GM21367 (cell line): ENCODE measurements at regions not wholly inside any gene's neighbourhood (a gene's known extent, or its start where the extent isn't known, plus 50 kb on each side); places are given as distances from the start of the nearest gene placed in this dataset.

Experiments used
- ATAC-seq: cut with Tn5 transposase; IDR thresholded peaks from one replicate; pipeline ENCODE4 v1.9.1; 2021; ENCODE audit not compliant: unreplicated experiment

DNA sequence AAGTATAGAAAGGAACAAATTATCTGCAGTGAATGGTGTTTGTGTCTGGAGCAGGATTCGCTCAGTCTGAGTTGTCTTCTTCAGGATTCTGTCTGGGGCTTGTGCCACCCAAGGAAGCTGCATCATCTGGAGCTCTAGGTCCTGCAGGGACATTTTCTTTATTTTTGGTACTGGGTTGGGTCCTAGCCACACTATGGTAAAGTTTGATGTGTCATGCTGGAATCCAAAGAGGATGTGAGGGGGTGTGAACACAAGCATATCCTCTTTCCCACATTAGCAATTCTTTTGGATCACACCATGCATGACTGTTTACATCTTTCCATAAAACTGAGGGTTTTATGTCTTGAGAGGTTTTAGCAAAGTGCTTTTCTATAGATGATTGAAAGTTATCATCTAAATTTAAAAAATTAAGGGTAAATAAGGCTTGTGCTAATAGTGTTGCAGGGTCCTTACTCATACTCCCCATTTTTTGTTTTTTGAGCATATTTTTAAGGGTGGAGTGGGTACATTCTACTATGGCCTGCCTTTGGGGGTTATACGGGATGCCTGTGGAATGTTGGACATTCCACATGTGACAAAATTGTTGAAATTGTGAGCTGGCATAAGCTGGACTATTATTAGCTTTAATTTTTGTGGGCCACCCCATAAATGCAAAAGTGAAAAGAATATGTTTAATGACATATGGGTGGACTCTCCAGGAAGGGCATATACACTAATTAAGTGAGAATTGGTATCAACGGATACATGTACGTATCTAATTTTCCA, 152.0 kb upstream of the HMCN1 start:
- ATAC-seq: no peak

- ATAC-seq: no peak
Observed at GRCh38 chr1:185581020-185581419, 153.2 kb upstream of the HMCN1 start.

- no peak for ATAC-seq
Observed at GRCh38 chr1:185578293-185578692, 155.9 kb upstream of the HMCN1 start.

DNA sequence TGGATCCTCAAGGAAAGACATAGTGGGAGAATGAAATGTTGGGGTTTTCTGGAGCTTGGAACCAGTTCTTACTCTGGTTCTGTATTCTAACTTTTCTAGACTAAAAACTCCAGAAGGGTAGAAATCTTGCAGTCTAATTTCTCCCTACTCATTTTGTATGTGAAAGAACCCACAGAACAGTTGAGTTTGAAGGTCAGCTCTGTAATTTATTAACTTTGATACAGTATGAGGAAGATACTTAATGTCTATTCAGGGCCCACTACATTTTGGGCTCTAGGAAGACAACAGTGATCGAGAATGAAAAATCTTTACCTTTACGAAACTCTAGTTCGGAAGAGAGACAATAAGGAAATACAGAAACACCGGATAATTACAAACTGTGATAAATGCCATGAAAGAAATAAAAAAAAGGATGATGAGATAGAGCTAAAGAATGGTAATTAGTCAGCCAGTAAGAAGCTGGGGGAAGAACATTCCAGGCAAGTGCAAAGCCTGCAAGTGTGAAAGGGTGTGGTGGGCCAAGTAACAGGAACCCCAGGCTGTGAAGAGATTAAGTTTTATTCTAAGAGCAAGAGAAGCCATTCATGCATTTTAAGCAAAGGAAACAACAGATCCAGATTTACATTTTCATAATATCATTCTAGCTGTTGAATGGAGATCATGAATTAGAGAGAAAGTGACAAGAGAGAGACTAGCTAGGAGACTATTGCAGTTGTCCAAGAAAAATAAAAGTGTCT, 159.9 kb upstream of the HMCN1 start:
- ATAC-seq: no peak

DNA sequence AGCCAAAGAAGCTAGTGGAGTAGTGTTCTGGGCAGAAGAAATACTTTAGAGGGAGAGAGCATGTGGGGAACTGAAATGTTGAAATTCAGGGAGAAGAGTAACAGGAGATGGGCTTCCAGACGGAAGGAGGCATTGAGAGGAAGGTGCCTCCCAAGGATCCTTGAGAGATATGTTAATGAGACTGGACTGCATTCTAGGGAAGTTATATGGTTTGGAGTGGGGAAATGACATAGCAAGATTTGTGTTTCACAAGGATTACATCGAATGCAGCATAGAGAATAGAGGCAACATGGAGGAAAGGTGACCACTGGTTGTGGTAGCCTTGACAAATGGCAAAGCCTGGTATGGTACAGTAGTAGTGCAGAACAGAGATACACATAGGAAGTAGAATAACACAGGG, 160.5 kb upstream of the HMCN1 start:
- ATAC-seq: no peak

DNA sequence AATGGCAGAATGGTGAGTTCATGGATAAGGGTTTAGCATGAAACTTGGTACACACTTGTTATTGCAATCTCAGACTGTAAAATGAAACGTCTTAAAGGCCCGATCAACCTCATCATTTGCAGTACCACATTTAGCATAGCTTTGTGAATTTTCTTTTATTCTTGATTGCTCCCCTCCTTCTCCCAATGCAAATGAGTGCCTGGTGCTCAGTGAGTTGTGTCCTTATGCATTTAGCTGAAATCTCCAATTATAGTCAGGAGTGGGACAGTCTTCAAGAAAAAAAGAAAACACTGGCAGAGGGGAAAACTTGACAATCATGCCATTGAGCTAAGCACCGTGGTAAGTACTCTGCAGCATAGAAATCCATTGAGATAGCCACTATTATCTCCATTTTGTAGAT, 161.0 kb upstream of the HMCN1 start:
- ATAC-seq: no peak

GRCh38 chr1:185570962-185571361, 163.2 kb upstream of the HMCN1 start:
- ATAC-seq: no peak

DNA sequence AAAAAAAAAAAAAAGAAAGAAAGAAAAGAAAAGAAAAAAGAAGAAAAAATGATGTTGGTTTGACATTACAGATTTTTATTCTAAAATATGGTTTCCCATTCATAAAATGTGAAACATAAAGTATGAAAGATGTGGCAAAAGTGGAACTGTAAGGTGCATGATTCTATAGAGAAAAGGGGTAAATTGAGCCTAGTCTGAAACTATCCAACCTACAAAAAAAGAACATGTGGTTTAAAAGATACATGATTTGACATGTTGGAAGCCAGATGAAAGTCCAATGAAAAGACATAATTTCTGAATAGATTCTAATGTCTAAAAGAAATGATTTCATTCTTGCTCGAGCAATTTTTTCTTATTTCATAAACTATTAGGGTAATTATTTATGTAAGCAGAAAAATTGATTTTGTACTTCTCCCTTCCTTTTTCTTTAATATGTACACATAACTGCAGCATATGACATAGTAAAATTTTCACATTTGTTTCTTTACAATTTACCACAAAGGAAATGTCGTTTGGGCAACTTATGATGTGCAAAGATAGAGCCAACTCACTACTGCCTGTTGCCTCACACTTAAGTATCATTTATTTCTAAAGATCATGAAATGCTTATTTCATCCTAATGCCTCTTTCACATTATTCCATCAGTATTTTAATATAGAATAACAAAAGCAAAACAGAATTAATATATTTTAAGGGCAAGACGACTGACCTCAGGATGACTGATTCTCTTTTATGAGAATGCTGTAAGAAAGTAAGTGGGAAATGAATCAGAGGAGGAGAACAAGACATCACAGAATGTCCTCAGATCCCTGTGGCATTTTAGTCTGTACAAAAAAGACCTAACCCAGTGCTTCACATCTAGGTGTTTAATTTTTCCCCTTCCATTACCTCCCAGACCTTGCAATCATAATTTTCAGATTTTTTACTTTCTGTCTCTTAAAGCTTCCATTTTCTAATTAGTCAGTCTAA, 165.8 kb upstream of the HMCN1 start:
- no peak for ATAC-seq

DNA sequence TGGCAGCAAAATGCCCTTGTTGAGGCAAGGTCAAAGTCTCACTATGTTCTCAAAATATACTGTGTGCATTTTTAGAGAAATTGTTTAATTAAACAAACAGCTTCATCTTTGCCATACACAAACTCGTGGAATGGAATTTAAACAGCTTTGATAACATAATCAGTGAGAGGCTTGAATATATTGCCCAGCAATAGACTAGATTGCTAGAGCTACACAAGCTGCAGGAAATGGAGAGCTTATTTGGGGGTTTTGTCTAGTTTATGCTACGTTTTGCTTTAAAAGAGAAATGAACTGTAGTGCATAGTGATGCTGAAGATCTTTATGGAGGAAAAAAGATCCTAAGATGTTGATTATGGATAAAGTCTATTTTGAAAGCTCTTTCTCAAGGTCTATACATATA, 166.8 kb upstream of the HMCN1 start:
- ATAC-seq: no peak

GRCh38 chr1:185566995-185567394, 167.2 kb upstream of the HMCN1 start:
- peak; percentile 55 for ATAC-seq

DNA sequence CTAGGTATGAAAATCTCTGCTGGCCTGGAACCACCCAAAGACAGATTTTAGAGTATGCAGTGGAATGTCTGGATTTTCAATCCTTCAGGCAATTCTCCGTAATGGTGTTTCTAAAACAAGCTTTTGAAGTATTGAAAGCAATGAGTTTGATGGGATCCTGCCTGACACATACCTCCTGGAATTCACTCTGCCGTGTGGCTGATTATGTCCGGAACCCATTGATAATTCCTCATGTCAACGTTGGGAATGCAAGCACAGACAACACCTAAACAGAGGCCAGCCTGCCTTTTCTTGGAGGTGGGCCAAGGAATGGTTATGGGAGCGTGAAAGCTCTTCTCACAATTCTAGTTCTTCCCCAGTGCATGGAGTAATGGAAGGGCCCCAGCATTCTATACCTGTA, 168.9 kb upstream of the HMCN1 start:
- ATAC-seq: no peak

DNA sequence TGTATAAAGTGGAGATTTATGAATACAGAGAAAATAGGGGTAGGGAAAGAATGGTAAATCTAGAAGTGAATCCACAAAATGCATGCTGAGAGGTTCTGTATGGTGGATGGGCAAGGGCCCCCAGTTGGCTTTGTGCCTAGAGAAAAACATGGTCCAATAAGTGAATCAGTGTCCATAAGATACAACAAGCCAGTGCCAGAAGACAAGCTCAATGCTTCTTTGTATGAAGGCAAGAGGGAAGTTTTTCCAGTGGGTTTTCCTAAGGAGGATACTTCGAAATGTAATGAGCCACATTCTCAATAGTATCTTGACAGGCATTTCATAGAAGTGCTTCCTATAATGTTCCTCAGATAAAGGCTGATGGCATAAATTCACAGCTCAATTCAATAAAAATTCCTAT, 169.4 kb upstream of the HMCN1 start:
- no peak for ATAC-seq

GRCh38 chr1:185562461-185563359, 171.5 kb upstream of the HMCN1 start:
- ATAC-seq: no peak

DNA sequence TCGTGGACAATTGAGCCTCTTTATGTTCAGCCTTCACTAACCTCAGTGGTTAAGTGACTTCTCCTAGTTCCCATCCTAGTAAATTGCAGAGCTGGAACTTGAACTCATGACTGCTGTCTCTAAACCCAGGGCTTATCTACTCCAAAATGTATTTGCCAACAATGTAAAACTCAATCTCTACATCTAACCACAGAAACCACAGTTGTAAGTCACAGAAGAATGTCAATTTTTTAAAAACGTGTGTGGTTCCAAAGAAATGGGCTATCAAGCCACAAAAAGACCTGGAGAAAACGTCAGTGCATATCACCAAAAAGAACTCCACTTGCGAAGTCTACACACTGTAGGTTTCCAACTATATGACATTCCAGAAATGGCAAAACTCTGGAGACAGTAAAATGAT, 172.6 kb upstream of the HMCN1 start:
- ATAC-seq: no peak

DNA sequence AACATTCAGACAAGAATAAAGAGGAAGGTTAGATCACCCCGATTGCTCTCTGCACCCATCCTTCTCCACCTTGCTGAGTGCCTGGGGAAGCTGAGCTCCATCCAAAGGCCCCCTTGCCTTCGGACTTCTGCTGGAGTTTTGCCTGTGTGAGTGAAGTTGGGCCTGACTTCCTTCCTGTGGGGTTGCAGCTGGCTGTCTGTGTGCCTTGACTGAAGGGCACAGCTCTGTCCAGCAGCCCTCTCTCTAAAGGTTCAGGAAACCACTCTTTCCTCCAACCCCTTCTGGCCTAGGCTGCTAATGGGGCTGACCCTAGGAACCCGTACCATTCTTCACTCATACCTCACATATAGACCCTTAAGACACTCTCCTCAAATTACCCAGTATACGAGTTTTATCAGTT, 173.4 kb upstream of the HMCN1 start:
- no peak for ATAC-seq

GRCh38 chr1:185559684-185560331, 174.4 kb upstream of the HMCN1 start:
- ATAC-seq: peak; percentile 97

DNA sequence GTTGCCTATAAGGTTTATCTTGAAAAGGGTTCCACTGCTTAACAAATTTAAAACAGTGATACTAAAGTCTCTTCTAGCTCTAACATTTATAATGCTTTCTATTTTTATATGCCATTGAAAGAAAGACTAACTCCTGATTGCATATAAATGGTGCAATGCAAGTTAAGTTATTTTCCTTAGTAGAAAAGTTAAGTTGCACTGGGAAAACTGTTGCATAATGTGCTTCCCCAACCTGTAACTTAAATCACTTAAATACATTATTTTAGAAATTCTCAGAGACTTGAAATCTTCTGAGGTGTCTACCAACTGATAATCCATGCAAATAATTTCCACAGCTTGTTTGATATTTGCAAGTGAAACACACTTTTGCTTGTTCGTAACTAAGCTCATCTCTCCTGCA, 175.0 kb upstream of the HMCN1 start:
- no peak for ATAC-seq

GRCh38 chr1:185556561-185556960, 177.6 kb upstream of the HMCN1 start:
- no peak for ATAC-seq

GRCh38 chr1:185555743-185556142, 178.4 kb upstream of the HMCN1 start:
- ATAC-seq: no peak

GRCh38 chr1:185551008-185551407, 183.2 kb upstream of the HMCN1 start:
- no peak for ATAC-seq
